ENCODE measurements at regions not wholly inside any gene's neighbourhood (a gene's known extent, or its start where the extent isn't known, plus 50 kb on each side); places are given as distances from the start of the nearest gene placed in this dataset.

DNA sequence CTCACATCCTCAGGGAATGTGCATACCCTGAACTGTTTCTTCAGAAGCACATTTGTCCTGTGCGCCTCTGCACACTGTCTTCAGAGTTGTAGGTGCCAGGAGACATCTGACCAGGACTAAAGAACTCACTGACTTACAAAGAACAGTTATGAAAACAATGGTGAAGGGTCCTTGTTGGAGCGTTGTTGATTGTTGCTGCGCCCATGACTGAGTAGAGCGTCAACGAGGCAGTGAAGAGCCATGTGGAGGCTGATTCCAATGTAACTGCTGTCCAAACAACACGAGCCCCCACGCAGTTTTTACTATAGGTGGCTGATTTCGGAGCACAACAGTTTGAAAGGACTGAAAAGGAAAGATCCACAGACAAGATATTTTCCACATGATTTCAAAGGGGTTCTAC, 380.3 kb downstream of the CDH26 start:
- TF ChIP-seq, protein P1, sequence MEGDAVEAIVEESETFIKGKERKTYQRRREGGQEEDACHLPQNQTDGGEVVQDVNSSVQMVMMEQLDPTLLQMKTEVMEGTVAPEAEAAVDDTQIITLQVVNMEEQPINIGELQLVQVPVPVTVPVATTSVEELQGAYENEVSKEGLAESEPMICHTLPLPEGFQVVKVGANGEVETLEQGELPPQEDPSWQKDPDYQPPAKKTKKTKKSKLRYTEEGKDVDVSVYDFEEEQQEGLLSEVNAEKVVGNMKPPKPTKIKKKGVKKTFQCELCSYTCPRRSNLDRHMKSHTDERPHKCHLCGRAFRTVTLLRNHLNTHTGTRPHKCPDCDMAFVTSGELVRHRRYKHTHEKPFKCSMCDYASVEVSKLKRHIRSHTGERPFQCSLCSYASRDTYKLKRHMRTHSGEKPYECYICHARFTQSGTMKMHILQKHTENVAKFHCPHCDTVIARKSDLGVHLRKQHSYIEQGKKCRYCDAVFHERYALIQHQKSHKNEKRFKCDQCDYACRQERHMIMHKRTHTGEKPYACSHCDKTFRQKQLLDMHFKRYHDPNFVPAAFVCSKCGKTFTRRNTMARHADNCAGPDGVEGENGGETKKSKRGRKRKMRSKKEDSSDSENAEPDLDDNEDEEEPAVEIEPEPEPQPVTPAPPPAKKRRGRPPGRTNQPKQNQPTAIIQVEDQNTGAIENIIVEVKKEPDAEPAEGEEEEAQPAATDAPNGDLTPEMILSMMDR (IDR thresholded peaks at IDR 0.05) = no peak
- TF ChIP-seq POLR2AphosphoS5 (IDR thresholded peaks at IDR 0.05) = no peak
- TF ChIP-seq POLR2A (IDR thresholded peaks at IDR 0.05) = no peak

All from stomach (tissue), 4 donors.